HG03442 (cell line): ENCODE measurements at regions not wholly inside any gene's neighbourhood (a gene's known extent, or its start where the extent isn't known, plus 50 kb on each side); places are given as distances from the start of the nearest gene placed in this dataset.

Experiments used
- ATAC-seq: cut with Tn5 transposase; IDR thresholded peaks from one replicate; pipeline ENCODE4 v1.9.1; 2021; ENCODE audit warnings: mild to moderate bottlenecking, moderate library complexity; ENCODE audit not compliant: unreplicated experiment

DNA sequence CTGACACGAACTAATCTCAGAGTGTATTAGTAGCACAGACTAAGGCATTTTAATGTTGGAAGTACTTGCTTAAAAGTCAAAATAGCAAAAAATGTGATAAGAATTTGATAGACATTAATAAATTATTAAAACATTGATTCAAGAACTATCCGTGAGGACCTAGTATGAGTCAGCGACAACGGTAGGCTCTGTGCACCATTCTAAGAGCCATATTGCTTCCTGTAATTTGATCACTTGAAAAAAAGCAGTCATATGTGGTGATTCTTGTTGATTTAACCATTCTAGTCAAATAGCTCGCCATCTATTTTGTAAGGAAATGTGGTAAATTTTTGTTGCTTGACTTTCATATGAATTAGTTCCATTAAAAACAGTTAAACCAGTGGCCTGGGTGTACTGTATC is 534.9 kb upstream of the ARRDC4 start:
- no peak for ATAC-seq

DNA sequence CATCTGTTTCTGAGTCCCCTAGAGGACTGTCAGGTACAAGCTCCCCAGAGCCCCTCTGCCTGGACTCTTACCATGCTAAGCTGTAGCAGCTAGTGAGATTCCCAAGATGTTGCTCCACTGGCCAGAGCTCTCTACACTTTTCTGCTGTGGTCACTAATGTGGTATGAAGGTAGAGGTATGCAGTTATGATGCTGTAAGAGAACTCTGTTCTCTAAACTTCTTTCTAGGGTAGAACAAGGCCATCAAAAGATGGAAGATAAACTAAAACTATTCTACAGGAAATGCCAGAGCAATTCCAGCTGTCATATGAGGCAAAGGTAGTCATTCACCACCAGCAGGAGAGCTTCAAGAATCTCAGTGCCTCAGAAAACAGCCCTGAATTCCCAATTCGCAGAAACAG is 517.4 kb upstream of the ARRDC4 start:
- no peak for ATAC-seq

DNA sequence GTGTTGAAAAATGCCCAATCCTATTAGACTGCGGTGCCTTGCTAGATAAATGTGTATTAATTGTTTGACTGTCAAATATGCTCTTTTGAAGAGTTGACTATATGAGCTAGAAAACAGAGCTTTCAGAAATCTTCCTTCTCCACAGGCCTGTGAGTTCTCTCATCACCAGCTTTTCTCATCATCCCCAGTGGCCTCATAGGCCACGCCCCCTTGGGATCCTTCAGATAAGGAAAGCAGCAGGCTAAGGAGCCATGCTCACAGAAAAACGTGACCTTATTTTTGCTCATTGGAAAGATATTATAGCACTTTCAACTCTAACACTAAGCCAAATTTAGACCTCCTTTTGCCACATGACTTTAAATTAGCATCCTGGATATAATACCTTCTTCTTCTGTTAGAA is 514.4 kb upstream of the ARRDC4 start:
- ATAC-seq = no peak

DNA sequence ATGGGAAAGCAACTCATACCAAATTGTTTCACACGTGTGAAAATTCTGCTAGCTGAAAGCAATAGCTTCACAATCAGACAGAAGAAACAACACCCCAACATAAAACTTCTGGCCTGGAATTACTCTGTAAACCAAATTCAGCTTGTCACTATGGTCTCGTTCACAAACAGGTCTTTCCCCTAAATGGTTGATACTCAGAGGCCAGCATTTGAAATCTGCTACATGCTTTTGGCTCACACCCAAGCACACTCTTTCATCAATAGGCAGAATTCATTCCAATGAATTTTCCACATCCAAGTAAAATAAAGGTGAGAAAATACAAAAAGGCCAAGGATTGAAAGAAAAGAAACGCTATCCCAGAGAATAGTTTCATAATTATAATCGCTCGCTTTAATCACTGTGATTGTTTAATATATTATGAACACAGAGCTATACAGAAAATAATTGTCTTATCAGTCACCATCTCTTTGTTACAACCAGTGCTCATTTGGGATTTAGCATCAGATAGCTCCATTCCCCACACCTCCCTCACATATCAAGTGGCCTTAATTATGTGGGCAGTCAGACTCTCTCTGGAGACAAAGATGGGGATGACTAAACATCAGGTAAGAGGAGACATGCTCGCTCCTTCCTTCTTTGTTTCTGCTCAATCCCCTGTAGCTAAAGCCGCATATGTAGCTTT is 503.8 kb upstream of the ARRDC4 start:
- ATAC-seq = no peak

DNA sequence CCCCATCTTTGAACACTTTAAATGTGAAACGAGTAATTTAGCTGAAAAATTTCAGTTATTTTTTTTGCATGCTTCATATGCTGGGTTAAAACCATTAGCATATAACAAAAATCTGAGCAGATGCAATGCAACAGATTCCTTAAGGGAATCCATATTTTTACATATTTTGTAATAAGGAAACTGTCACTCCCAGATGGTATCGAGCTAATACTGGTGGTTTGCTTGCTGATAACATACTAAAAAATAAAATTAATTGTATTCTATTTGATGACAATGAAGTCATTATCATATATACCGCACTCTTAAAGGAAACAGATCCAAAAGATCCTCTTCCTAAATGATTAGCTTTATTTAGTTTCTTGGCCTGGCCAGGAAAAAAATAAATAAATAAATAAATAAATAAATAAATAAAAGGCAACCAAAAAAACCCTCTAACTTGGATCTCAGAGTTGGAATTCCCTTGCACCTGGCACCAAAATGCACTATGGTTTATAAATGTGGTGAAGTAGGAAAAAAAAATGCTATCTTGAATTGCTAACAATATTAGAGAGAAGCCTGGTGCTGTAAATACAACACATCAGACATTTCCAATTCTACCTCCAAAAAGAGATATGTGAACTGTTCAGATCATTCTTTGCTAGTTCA is 503.2 kb upstream of the ARRDC4 start:
- no peak for ATAC-seq

DNA sequence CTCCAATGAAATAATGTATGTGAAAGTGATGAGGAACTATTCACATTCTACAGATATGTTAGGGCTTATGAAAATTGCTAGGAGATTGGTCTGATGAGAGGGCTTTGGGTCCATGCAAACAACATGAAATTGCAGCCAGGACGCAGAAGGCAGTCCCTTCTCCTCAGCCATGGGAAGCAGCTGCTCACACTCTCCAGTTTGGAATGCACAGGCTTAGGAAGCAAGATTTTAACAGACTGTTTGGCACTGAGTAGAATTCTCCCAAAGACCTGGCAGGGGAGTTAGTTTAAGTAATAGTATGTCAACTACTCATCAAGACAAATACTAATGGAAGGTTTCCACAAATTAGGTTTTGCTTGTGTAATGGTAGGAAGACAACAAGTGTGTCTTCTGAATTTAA is 500.7 kb upstream of the ARRDC4 start:
- ATAC-seq = no peak

DNA sequence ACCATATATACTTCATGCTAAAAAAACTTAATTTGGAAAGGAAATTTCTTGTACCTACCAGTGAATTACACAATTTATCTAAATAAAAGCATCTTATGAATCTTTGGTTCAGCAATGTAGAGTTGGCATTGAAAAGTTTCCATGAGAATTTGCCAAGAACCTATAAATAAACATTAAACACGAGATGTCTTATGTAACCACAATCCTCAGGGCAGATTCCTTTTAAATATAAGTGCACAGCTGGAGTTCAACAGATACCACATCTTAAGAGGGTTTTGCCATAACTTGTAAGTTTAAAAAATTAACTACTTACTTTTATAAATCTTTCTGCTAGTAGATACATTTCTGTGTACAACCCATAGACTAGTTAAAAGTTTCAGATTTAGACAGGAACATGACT is 499.3 kb upstream of the ARRDC4 start:
- ATAC-seq = no peak

DNA sequence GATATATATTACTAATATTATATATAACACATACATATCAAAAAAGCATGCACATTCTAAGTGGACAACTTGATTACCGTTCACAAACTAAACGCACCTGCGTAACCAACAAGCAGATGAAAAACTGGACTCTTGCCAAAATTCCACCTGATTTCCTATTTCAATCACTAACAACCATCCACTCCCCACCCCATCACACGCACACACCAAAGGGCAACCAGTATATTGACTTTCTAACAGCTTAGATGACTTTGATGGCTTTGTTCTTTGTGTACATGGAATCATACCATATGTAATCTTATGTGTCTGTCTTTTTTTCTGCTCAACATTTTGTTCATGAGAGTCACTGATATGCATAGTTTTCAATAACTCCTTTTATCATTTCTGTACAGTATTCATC is 496.8 kb upstream of the ARRDC4 start:
- no peak for ATAC-seq

DNA sequence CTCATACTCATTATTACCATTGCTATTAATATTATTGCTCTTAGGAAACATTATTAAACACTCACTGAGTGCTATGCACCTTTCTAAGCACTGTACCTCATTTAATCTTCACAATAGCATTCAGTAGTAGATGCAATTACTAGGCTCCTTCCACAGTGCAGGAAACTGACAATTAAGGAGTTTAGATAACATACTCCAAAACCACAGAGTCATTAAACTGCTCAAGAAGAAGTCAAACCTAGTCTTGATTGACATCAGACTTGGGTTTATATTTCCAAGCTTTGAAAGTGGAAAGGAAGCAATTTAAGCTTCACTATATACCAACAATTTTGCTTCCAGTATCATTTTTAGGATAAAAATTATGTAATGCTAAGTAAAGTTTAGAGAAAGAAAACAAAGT is 490.1 kb upstream of the ARRDC4 start:
- ATAC-seq = no peak

DNA sequence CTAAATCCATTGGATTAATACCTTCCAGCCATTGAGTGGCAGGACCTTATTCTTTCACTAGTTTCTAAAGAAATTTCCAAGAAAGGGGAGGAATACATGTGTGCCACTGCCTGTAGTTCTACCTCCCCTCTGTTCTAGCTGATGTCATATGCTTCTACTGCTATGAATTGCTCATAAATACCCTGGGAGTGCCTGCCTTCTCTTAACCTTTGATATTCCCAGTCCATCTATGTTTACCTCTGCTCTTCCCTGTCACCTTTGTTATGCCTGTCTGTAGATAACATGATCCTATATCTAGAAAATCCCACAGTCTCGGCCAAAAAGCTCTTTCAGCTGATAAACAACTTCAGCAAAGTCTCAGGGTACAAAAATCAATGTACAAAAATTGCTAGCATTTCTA is 486.9 kb upstream of the ARRDC4 start:
- no peak for ATAC-seq

DNA sequence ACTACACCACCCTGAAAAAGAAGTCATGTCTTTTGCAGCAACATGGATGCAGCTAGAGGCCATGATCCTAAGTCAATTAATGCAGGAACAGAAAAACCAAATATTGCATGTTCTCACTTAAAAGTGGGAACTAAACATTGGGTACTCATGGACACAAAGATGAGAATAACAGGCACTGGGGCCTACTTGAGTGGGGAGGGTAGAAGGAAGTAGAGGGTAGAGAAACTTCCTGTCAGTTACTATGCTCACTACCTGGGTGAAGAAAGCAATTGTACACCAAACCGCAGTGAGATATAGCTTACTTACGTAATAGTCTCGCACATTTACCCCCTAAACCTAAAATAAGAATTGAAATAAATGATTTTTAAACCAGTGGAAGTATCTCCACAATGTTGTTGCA is 480.5 kb upstream of the ARRDC4 start:
- ATAC-seq = no peak

DNA sequence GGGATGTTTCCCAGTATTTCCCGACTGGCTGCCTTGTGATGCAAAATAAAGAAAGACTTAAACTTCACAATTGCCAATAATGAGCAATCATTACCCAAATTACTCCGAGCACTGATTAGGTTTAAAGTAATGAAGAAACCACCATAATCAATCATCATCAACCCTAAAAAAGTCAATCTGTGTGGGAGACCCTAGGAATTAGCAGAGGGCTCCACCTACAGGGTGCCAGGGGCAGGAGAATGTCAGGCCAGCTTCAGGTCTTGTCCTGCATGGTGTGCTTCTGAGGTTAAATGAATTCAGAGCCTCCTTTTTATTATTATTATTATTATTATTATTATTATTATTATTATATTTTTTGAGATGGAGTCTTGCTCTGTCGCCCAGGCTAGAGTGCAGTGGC is 478.0 kb upstream of the ARRDC4 start:
- ATAC-seq = no peak

DNA sequence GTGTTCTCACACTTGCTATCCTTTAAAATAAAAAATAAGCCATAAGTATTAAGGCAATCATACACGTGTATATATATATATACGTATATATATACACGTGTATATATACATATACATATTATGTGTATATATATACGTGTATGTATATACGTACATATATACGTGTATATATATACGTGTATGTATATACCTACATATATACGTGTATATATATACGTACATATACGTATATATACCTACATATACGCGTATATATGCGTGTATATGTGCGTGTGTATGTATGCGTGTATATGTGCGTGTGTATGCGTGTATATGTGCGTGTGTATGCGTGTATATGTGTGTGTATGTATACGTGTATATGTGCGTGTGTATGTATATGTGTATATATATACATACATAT is 477.3 kb upstream of the ARRDC4 start:
- ATAC-seq = no peak

DNA sequence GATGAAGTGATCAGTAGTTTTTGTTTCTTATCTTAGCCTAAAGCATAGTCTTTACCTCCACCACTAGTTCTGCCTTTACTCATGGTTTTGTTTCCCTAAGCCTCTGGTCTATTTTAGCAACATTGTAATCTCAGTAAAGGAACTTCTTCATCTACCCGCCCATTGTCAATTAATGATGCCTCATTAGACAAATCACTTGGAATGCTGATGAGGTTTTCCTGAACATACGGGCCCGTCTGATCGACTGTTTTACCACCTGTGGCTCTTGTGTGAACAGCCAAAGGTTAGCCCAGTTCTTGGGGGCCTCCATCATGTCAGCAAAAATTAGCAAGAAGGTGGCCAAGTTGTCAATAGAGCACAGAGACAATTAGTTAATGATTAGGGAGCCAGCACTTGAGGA is 470.1 kb upstream of the ARRDC4 start:
- no peak for ATAC-seq

DNA sequence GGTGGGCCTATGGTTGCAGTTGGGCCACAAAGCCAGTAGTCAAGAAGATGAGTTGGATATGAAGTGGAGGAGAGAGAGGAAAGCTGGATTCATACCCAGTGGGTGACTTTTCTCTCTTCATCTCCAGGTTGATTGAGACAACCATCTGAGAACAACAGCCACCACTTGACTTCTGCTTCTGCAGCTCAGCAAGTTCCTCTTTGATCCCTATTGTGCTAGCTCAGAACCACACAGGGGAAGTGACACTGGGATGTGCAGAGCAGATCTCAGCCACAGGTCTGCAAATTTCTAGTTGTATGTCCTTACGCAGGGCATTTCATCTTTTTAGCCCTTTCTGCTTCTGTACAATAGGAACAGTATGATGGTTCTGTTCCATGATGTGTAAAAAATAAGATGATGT is 459.2 kb upstream of the ARRDC4 start:
- ATAC-seq = no peak

DNA sequence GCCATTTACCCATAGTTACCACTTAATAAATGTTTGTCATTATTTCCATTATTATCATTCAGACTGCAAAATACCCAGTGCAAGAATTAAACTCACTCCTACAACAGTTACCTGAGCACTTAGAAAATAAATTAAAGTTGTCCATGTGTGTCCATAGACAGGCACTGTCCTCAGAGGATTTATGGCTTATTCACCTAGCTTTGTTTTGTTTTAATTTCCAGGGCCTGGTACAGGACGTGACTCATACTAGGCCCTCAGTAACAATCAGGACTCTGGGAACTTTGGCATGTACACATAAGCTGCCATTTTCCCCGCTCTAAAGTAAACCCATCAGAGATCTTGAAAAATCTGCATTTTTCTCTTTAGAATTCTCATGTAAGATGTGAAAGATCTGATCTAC is 458.5 kb upstream of the ARRDC4 start:
- ATAC-seq = no peak

DNA sequence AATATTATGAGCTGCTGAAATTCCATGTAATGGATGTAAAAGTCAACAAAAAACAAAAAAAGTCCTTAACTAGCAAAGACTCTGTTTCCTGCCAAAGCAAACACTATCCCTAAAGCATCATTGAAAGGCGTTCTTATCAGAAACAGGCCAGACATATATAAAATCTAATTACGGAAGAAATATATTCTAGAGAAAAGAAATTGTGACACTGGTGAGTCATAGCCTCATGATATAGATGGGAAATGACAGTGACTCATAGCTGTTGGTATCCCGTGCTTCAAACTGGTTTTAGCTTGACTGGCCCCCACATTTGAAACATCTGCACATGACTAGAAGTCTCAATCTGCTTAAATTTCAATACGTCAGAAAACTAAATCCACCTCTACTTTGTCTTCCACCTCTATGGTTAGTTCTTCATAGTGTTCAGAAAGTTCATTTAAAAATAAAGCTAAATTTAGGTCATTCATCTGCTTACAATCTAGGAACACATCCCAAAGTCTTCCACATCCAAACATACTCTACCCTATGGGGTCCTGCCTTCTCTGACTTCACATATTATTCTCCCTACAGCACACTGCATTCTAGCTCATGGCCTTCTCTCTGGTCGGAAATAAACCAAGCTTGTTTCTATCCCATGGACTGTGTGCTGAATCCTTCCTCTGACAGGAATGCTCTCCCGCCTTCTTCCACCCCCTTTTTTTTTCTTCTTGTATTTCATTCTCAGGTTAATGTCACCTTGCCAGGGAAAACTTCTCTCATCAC is 456.3 kb upstream of the ARRDC4 start:
- ATAC-seq = no peak

DNA sequence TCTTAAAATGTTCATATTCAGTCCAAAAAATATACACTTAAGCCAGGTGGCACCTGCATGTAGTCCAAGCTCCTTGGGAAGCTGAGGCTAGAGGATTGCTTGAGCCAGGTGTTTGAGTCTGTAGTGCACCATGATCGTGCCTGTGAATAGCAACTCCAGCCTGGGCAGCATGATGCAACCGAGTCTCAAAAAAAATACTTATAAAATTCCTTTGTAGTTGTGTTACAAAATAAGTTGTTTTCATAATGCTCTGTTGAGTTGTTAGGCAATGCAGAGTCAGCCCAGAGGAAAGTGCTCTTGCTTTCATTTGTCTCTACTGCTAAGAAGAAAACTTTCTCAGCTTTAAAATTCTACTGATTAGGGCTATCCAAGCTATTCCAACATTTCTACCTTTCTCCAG is 442.8 kb upstream of the ARRDC4 start:
- ATAC-seq = no peak

DNA sequence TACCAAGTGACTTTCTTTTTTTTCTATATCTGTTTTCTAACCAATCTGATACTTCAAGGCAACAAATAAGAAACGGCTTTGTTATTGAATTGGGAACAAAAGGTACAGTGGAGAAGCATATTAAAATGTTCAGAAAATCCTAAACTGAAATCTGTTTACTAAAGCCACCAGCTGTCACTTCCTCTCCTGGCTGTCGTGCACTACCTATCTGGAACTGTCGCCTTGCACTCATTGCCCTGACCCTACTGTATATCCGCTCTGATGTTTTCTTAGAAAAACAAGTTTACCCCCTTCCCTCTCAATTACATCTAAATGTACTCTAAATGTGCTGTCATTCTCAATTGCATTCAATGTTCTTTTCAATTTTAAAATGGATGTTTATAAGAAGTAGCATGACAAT is 439.8 kb upstream of the ARRDC4 start:
- ATAC-seq = no peak

DNA sequence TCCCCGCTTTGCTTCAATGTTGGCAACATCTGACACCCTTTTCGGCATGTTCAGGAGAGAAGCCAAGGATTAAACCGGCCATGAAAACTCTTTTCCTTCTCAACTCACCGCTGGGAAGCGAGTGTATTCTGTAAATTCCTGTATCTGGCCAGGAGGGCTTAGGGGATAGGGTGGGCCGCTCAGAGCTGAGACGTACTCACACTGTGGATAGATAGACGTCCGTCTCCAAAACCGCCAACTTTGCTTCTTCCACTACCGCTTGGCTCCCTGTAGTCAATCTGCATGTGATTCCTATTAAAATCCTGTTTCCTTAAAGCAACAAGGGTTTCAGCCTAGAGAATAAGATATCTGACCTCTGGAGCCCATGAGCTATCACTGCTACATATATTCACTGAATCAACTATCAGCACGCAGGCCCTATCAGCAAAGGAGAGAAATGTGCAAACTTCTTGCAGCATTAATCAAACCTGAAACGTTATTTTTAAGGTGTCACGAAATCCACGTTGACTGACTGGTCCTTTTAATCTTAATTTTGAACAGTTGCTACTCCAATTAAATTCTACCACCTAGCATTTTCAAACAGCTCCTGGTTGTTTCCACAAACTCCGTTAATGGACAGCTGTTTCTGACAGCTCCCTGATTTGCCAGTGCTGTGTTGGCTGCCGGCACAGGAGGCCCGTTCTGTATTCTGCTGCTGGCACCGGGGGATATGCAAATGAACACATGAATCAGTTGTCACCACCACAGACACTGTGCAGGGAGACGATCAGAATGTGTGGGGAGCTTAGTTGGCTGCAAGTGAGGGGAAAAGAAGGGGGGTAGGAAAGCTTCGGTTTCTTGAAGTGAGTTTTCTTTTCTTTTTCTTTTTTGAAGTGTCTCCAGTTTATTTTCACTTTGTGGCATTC is 438.9 kb upstream of the ARRDC4 start:
- ATAC-seq = no peak

DNA sequence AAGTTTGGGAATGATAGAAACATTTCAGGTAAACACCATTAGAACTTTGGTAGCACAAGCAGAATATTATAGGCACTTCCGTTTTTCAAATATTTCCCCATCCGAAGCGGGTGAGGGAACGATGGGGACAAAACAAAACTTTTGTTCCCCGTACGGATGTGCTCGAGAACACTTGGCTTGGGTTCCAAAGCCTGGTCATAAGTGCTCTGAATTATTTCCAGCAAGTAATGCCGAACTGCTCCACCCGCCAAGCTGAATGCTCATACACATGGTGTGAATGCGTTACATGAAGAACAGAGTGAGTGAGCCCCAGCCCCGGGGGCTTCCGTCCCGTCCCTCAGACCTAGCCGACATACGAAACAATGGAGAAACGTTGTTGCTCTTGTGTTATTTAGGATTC is 438.2 kb upstream of the ARRDC4 start:
- ATAC-seq = no peak
